Keratinocyte (primary cell): ENCODE measurements at regions not wholly inside any gene's neighbourhood (a gene's known extent, or its start where the extent isn't known, plus 50 kb on each side); places are given as distances from the start of the nearest gene placed in this dataset.

Experiments used
- CTCF ChIP-seq, 3 experiments: IDR thresholded peaks in 1 of 3; conservative IDR thresholded peaks in 1 of 3; optimal IDR thresholded peaks in 1 of 3; 2 replicates in 2 of 3; 3 replicates in 1 of 3; pipeline versions ENCODE3 to v1.5.1; 2011; ENCODE audit warnings: low read length in 3 of 3, mild to moderate bottlenecking in 3 of 3, moderate library complexity in 2 of 3, control low read depth in 1 of 3, inconsistent platforms in 1 of 3; ENCODE audit not compliant: insufficient read depth in 2 of 3; ENCODE audit errors: extremely low read depth in 1 of 3
- EZH2 ChIP-seq: IDR thresholded peaks from one replicate; pipeline ENCODE4 v1.6.1; 2012; ENCODE audit warnings: inconsistent platforms, mild to moderate bottlenecking, low read length, moderate library complexity

- no peak for TF ChIP-seq CTCF (optimal IDR thresholded peaks at IDR 0.05 in 1 of 3, IDR thresholded peaks at IDR 0.05 in 1 of 3, conservative IDR thresholded peaks at IDR 0.05 in 1 of 3; ENCODE audit: extremely low read depth in 1 of 3, insufficient read depth in 2 of 3, low read length in 3 of 3)
- no peak for TF ChIP-seq EZH2
Observed at GRCh38 chr9:555493-555892, 286.0 kb upstream of the DMRT1 start.
